Adrenal gland (tissue), 5 donors: ENCODE measurements at regions not wholly inside any gene's neighbourhood (a gene's known extent, or its start where the extent isn't known, plus 50 kb on each side); places are given as distances from the start of the nearest gene placed in this dataset.

Source experiments
- POLR2A ChIP-seq, 2 donors: fragments of 450-650 bp; IDR thresholded peaks; one replicate each; pipeline ENCODE4 v1.6.1; 2017; ENCODE audit warnings: antibody characterized with exemption in 2 of 2, mild to moderate bottlenecking in 2 of 2, moderate library complexity in 1 of 2
- TF ChIP-seq, protein P1 (sequence below), 6 experiments: fragments of 450-650 bp in 4 of 6; fragments of 200-600 bp in 2 of 6; sonication (generic) in 1 of 6; IDR thresholded peaks; 1 replicate in 5 of 6; 2 replicates in 1 of 6; pipeline versions ENCODE4 v1.5.1 to v1.8.0; 2016 to 2021; ENCODE audit warnings: antibody characterized with exemption in 6 of 6, mild to moderate bottlenecking in 2 of 6, moderate library complexity in 1 of 6
- donor health status: DM: no; HTN: no; CAD: no.

DNA sequence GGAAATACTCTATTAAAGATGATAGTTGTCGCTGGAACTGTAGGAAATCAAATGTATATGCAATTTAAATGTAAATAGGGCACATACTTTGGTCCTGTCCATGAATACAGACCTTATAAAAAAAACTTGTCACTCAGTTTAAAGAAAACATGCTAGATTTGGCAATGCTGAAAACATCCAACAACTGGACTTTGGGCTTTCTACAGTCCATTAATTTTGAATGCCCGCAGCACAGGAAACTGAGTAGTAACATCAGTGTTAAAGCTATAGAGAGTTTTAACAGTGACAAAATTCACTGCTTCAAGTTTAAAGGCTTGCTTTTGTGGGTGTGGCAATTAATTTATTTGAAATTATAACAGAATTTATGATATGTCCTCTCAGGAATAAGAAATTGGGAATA is 578.4 kb downstream of the TRIML1 start:
- TF ChIP-seq, protein P1, sequence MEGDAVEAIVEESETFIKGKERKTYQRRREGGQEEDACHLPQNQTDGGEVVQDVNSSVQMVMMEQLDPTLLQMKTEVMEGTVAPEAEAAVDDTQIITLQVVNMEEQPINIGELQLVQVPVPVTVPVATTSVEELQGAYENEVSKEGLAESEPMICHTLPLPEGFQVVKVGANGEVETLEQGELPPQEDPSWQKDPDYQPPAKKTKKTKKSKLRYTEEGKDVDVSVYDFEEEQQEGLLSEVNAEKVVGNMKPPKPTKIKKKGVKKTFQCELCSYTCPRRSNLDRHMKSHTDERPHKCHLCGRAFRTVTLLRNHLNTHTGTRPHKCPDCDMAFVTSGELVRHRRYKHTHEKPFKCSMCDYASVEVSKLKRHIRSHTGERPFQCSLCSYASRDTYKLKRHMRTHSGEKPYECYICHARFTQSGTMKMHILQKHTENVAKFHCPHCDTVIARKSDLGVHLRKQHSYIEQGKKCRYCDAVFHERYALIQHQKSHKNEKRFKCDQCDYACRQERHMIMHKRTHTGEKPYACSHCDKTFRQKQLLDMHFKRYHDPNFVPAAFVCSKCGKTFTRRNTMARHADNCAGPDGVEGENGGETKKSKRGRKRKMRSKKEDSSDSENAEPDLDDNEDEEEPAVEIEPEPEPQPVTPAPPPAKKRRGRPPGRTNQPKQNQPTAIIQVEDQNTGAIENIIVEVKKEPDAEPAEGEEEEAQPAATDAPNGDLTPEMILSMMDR (IDR thresholded peaks at IDR 0.05), result no peak
- no peak for TF ChIP-seq POLR2A (IDR thresholded peaks at IDR 0.05)
